MCF 10A (cell line): ENCODE measurements at regions not wholly inside any gene's neighbourhood (a gene's known extent, or its start where the extent isn't known, plus 50 kb on each side); places are given as distances from the start of the nearest gene placed in this dataset.

Experiments used
- BruUV-seq: library from RNA; stranded (reverse); fragments of 400-500 nt; replicated peaks from 2 replicates; lab custom pipeline; 2021; lab: Mats Ljungman, UMichigan
- CTCF ChIA-PET: fragments of 300-600 bp; sonication (Branson Sonifier 250); formaldehyde crosslinking; extraction: SDS; loops from one replicate; lab custom pipeline; 2021; ENCODE audit warnings: antibody characterized with exemption, inconsistent platforms; lab: Yijun Ruan, JAX
- POLR2A ChIA-PET: fragments of 300-600, 350-650 bp; sonication (Branson Sonifier 250); formaldehyde crosslinking; extraction: SDS; loops from one replicate; lab custom pipeline; 2020; ENCODE audit warnings: antibody characterized with exemption, inconsistent platforms; lab: Yijun Ruan, JAX
- DNase-seq: peaks from one replicate; pipeline ENCODE4 v3.0.0-alpha.2; 2018; ENCODE audit not compliant: unreplicated experiment
- H3K27ac Mint-ChIP-seq: one replicate; pipeline ENCODE4 v1.8.0; 2022; ENCODE audit warnings: mild to moderate bottlenecking, low read depth, mixed read lengths; ENCODE audit not compliant: unreplicated experiment
- H3K27me3 Mint-ChIP-seq: one replicate; pipeline ENCODE4 v1.8.0; 2022; ENCODE audit warnings: mixed read lengths; ENCODE audit not compliant: insufficient read depth, unreplicated experiment
- H3K36me3 Mint-ChIP-seq: one replicate; pipeline ENCODE4 v1.8.0; 2022; ENCODE audit warnings: mild to moderate bottlenecking, moderate library complexity, mixed read lengths; ENCODE audit not compliant: insufficient read depth, unreplicated experiment
- H3K4me1 Mint-ChIP-seq: one replicate; pipeline ENCODE4 v1.8.0; 2022; ENCODE audit warnings: mixed read lengths; ENCODE audit not compliant: insufficient read depth, unreplicated experiment
- H3K4me3 Mint-ChIP-seq: one replicate; pipeline ENCODE4 v1.8.0; 2022; ENCODE audit warnings: mild to moderate bottlenecking, moderate library complexity, mixed read lengths; ENCODE audit not compliant: unreplicated experiment
- H3K9me3 Mint-ChIP-seq: one replicate; pipeline ENCODE4 v1.8.0; 2022; ENCODE audit warnings: mixed read lengths; ENCODE audit not compliant: unreplicated experiment
- CTCF ChIP-seq: fragments of 200-600 bp; IDR thresholded peaks from one replicate; pipeline ENCODE4 v1.8.0; 2022; ENCODE audit warnings: antibody characterized with exemption, mild to moderate bottlenecking; ENCODE audit not compliant: unreplicated experiment
- intact Hi-C: fragments of 100-400 bp; cut with micrococcal nuclease; formaldehyde crosslinking; loops from 2 replicates; pipeline ENCODE4 v1.14.1; 2022

DNA sequence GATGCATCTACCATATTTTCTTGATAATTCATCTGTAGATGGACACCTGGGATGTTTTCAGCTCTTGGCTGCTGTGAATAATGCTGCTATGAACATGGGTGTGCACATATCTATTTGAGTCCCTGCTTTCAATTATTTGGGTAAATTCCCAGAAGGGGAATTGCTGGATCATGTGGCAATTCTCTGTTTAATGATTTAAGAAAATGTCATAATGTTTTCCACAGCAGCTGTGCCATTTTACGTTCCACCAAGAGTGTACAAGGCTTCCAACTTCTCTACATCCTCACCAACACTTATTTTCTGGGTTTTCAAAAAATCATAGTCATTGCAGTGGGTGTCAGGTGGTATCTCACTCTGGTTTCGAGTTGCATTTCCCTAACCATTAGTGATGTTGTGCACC, 64.4 kb downstream of the NSMCE3 start:
- Mint-ChIP-seq H3K4me1 (no peaks in the 10 kb centered on the region), H3K27ac (no peak overlapping the region), H3K36me3 (no peaks in the 10 kb centered on the region), H3K9me3 (no peaks in the 10 kb centered on the region), H3K27me3 (peaks cover 65% of the 10 kb centered on the region), H3K4me3 (no peak overlapping the region)
- no peak for TF ChIP-seq CTCF
- DNase-seq, result no peak
- intact Hi-C loops, result no loop called here
- ChIA-PET POLR2A (no interaction called here), CTCF (no interaction called here)
- BruUV-seq, result no TSS peak

- POLR2A ChIA-PET, result no interaction called here
- intact Hi-C loops, result no loop called here
- BruUV-seq, result no TSS peak
- Mint-ChIP-seq H3K27me3 (peaks cover 59% of the 10 kb centered on the region), H3K27ac (no peak overlapping the region), H3K9me3 (no peaks in the 10 kb centered on the region), H3K4me1 (no peaks in the 10 kb centered on the region), H3K4me3 (no peak overlapping the region), H3K36me3 (no peaks in the 10 kb centered on the region)
- CTCF ChIA-PET, result no interaction called here
- TF ChIP-seq CTCF, result no peak
- no peak for DNase-seq
Measured at GRCh38 chr15:29204369-29204755, 65.3 kb downstream of the NSMCE3 start.

DNA sequence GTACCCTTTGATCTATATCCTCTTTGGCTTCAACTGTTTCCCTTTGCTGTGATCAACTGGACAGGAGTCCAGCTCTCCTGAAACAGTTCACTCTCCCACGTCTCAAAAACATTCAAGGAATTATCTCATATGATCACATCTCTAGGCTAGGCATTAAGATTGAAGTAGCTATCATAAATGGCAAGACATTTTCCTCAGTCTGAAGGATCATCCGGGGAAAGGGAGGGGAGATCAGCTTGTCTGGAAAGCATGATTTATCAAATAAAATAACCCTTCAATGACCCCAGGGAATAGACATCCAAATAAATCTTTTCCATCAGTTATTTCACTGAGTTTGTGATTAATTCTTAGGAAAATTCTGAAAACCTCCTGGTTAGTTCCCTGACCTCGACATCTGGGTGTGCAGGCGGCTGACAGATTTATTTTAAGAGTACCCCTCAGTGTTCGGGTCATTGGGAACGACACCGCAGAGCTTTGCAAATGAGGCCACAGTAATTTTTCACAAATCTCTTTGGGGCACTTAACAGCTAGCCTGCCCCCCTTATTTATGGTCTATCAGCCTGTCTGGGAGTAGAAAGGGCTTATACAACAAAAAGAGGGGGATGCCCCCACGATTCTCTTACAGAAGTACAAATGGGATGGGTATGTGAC, 65.8 kb downstream of the NSMCE3 start:
- POLR2A ChIA-PET, result no interaction called here
- no TSS peak for BruUV-seq
- Mint-ChIP-seq H3K36me3 (no peaks in the 10 kb centered on the region), H3K9me3 (no peaks in the 10 kb centered on the region), H3K27me3 (peaks cover 57% of the 10 kb centered on the region), H3K27ac (no peak overlapping the region), H3K4me1 (no peaks in the 10 kb centered on the region), H3K4me3 (no peak overlapping the region)
- CTCF ChIA-PET, result interaction anchor here (0.6 kb wide), 1 partner anchor 80 kb away, joined by 3 read pairs; no protein-coding TSS in a partner anchor
- no peak for DNase-seq
- TF ChIP-seq CTCF, result no peak
- intact Hi-C loops, result no loop called here

GRCh38 chr15:29196722-29197121, 72.9 kb downstream of the NSMCE3 start:
- intact Hi-C loops, result no loop called here
- TF ChIP-seq CTCF, result no peak
- no peaks in the 10 kb centered on the region for H3K36me3 Mint-ChIP-seq
- no TSS peak for BruUV-seq
- no peak for DNase-seq
- H3K4me3 Mint-ChIP-seq, result no peak overlapping the region
- no peaks in the 10 kb centered on the region for H3K9me3 Mint-ChIP-seq
- POLR2A ChIA-PET, result no interaction called here
- peaks cover 63% of the 10 kb centered on the region for H3K27me3 Mint-ChIP-seq
- H3K27ac Mint-ChIP-seq, result no peak overlapping the region
- CTCF ChIA-PET, result interaction anchor here (0.6 kb wide), 1 partner anchor 372 kb away, joined by 5 read pairs; no protein-coding TSS in a partner anchor
- no peaks in the 10 kb centered on the region for H3K4me1 Mint-ChIP-seq
